Neural progenitor cell (in vitro differentiated cells): ENCODE measurements at regions not wholly inside any gene's neighbourhood (a gene's known extent, or its start where the extent isn't known, plus 50 kb on each side); places are given as distances from the start of the nearest gene placed in this dataset.

Source experiments
- DNase-seq: peaks from one replicate; pipeline ENCODE4 v3.0.0-alpha.2; 2016; ENCODE audit warnings: low spot score
- H2AFZ ChIP-seq: fragments of 200-600 bp; sonication (generic); replicated peaks from 2 replicates; pipeline ENCODE4 v1.6.1; 2016; ENCODE audit warnings: antibody characterized with exemption
- H3F3A ChIP-seq: fragments of 200-600 bp; sonication (generic); 2 replicates; pipeline ENCODE4 v1.6.1; 2016; ENCODE audit warnings: antibody characterized with exemption, low read depth
- H3K27ac ChIP-seq: fragments of 200-600 bp; sonication (generic); 2 replicates; pipeline ENCODE4 v1.5.1; 2016; ENCODE audit warnings: mild to moderate bottlenecking
- H3K27me3 ChIP-seq: fragments of 200-600 bp; sonication (generic); 2 replicates; pipeline ENCODE4 v1.6.1; 2016; ENCODE audit warnings: mild to moderate bottlenecking, moderate library complexity
- H3K36me3 ChIP-seq: fragments of 200-600 bp; sonication (generic); 2 replicates; pipeline ENCODE4 v1.5.1; 2016
- H3K4me1 ChIP-seq: fragments of 200-600 bp; sonication (generic); 2 replicates; pipeline ENCODE4 v1.6.1; 2016; ENCODE audit warnings: mixed run types
- H3K4me2 ChIP-seq: fragments of 200-600 bp; sonication (generic); 2 replicates; pipeline ENCODE4 v1.6.1; 2016
- H3K4me3 ChIP-seq: fragments of 200-600 bp; sonication (generic); 2 replicates; pipeline ENCODE4 v1.5.1; 2016
- H3K79me2 ChIP-seq: fragments of 200-600 bp; sonication (generic); 2 replicates; pipeline ENCODE4 v1.6.1; 2016; ENCODE audit warnings: low read depth
- H3K9ac ChIP-seq: fragments of 200-600 bp; sonication (generic); 2 replicates; pipeline ENCODE4 v1.6.1; 2016
- H3K9me3 ChIP-seq: fragments of 200-600 bp; sonication (generic); 2 replicates; pipeline ENCODE4 v1.5.1; 2016; ENCODE audit warnings: low read depth
- H4K20me1 ChIP-seq: fragments of 200-600 bp; sonication (generic); 2 replicates; pipeline ENCODE4 v1.6.1; 2016; ENCODE audit warnings: low read depth
- H3K27ac Mint-ChIP-seq: 3 replicates; pipeline ENCODE4 v1.8.0; 2021; ENCODE audit warnings: mixed read lengths
- H3K27me3 Mint-ChIP-seq: 2 replicates; pipeline ENCODE4 v1.8.0; 2022; ENCODE audit warnings: low read depth, mild to moderate bottlenecking, inconsistent platforms, moderate library complexity, mixed read lengths; ENCODE audit not compliant: insufficient read depth
- H3K36me3 Mint-ChIP-seq: 3 replicates; pipeline ENCODE4 v1.8.0; 2021; ENCODE audit warnings: mixed read lengths
- H3K4me1 Mint-ChIP-seq: 3 replicates; pipeline ENCODE4 v1.8.0; 2021; ENCODE audit warnings: mixed read lengths
- H3K4me3 Mint-ChIP-seq: 3 replicates; pipeline ENCODE4 v1.8.0; 2021; ENCODE audit warnings: mild to moderate bottlenecking, moderate library complexity, mixed read lengths
- H3K9me3 Mint-ChIP-seq: 3 replicates; pipeline ENCODE4 v1.8.0; 2020; ENCODE audit warnings: mixed read lengths
- EZH2 ChIP-seq: fragments of 200-600 bp; sonication (generic); IDR thresholded peaks from 2 replicates; pipeline ENCODE4 v1.6.1; 2017; ENCODE audit warnings: antibody characterized with exemption, mild to moderate bottlenecking, moderate library complexity
- EZH2phosphoT487 ChIP-seq: fragments of 200-600 bp; sonication (generic); IDR thresholded peaks from 2 replicates; pipeline ENCODE4 v1.6.1; 2017; ENCODE audit warnings: antibody characterized with exemption
- TF ChIP-seq, protein P1 (sequence below): fragments of 200-600 bp; sonication (generic); IDR thresholded peaks from 2 replicates; pipeline ENCODE4 v1.5.1; 2017; ENCODE audit warnings: antibody characterized with exemption, mild to moderate bottlenecking

DNA sequence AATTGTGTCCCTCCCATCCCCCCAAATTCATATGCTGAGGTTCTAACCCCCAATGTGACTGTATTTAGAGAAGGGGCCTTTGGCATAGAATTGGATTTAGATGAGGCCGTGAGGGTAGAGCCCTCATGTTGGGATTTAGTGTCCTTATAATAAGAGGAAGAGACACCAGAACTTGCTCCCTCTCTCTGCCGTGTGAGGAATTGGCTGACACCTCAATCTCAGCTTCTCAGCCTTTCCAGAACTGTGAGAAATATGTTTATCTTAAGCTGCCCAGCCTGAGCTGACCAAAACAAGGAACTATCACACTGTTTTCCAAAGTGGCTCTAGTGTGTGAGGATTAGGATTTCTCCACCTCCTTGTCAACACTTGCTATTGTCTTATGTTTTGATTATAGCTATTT, 400.0 kb upstream of the FZD8 start:
- Mint-ChIP-seq H3K9me3 (peaks cover 4% of the 10 kb centered on the region), H3K4me1 (peaks cover 25% of the 10 kb centered on the region)
- H3K9ac ChIP-seq, result no peak overlapping the region

DNA sequence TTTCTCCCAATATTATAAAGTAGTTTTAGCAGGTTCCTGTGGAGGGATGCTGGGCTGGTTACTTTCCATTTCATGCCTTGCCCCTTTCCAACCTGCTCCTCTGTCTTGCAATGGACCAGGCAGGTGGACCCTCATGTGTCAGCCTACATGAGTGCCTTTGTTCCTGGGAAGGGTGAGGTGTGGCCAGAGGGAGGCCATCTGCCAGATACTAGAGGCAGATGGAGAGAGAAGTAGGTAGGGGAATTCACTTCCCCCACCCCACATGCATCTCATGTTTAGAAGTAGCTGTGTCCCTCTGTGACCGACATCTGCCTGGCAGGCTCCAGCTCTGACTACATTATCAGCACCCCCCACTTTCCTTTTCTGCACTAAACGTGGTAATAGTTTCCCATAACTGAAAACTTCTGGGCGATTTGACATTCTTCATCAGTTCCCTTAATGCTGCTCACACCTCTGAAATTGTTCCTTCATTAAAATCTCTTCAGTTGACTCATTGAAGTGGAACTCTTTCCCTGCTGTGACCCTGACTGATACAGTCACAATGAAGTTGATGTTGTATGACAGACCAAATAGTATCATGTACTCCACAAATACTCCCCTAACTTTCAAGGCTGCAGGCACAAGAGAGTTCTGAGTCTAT, 396.3 kb upstream of the FZD8 start:
- H4K20me1 ChIP-seq, result no peaks in the 10 kb centered on the region
- no peak overlapping the region for H3K4me3 ChIP-seq
- no peak overlapping the region for H3K9ac ChIP-seq
- no peaks in the 10 kb centered on the region for H3K36me3 ChIP-seq
- Mint-ChIP-seq H3K27ac (peak overlapping the region; percentile 2), H3K27me3 (peaks cover 2% of the 10 kb centered on the region), H3K36me3 (peaks cover 1% of the 10 kb centered on the region), H3K9me3 (peaks cover 4% of the 10 kb centered on the region), H3K4me3 (no peak overlapping the region), H3K4me1 (peaks cover 25% of the 10 kb centered on the region)
- no peaks in the 10 kb centered on the region for H3K27me3 ChIP-seq
- H3K27ac ChIP-seq, result no peak overlapping the region
- no peak overlapping the region for H3K4me2 ChIP-seq
- H3K4me1 ChIP-seq, result no peaks in the 10 kb centered on the region
- H2AFZ ChIP-seq, result no peak overlapping the region
- no peaks in the 10 kb centered on the region for H3K79me2 ChIP-seq
- no peak for DNase-seq
- TF ChIP-seq EZH2, result no peak
- TF ChIP-seq, protein P1, sequence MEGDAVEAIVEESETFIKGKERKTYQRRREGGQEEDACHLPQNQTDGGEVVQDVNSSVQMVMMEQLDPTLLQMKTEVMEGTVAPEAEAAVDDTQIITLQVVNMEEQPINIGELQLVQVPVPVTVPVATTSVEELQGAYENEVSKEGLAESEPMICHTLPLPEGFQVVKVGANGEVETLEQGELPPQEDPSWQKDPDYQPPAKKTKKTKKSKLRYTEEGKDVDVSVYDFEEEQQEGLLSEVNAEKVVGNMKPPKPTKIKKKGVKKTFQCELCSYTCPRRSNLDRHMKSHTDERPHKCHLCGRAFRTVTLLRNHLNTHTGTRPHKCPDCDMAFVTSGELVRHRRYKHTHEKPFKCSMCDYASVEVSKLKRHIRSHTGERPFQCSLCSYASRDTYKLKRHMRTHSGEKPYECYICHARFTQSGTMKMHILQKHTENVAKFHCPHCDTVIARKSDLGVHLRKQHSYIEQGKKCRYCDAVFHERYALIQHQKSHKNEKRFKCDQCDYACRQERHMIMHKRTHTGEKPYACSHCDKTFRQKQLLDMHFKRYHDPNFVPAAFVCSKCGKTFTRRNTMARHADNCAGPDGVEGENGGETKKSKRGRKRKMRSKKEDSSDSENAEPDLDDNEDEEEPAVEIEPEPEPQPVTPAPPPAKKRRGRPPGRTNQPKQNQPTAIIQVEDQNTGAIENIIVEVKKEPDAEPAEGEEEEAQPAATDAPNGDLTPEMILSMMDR, result no peak
- no peak for TF ChIP-seq EZH2phosphoT487
- no peaks in the 10 kb centered on the region for H3F3A ChIP-seq
- no peaks in the 10 kb centered on the region for H3K9me3 ChIP-seq

More for the DNA sequence above, 400.0 kb upstream of the FZD8 start:
- Mint-ChIP-seq H3K36me3 (peaks cover 1% of the 10 kb centered on the region), H3K27me3 (peaks cover 2% of the 10 kb centered on the region), H3K27ac (no peak overlapping the region), H3K4me3 (no peak overlapping the region)
- Histone ChIP-seq H3K4me2 (no peak overlapping the region), H3F3A (no peaks in the 10 kb centered on the region), H3K36me3 (no peaks in the 10 kb centered on the region), H3K27me3 (no peaks in the 10 kb centered on the region), H3K27ac (no peak overlapping the region), H3K9me3 (no peaks in the 10 kb centered on the region), H3K4me3 (no peak overlapping the region), H3K79me2 (no peaks in the 10 kb centered on the region), H3K4me1 (no peaks in the 10 kb centered on the region), H2AFZ (no peak overlapping the region), H4K20me1 (no peaks in the 10 kb centered on the region)
- TF ChIP-seq EZH2phosphoT487, result no peak
- TF ChIP-seq, protein P1, result peak; percentile 23
- DNase-seq, result peak; percentile 5

DNA sequence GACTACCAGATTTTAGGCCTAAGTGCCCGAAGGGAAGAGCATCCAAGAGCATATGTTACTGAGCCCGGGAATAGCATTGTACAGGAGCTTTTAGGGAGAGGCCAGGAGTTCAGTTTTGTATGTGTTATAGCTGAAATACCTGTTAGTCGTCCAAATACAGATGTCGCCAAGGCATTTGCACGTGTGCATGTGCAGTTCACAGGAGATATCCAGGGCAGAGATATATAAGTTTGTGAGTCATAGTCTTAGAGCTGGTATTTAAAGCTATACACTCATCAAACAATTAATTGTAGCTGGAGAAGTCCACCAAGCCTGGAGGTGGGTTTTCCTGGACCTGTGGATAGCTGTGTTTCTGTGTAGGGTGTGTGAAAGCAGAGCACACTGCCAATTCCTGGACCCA, 394.0 kb upstream of the FZD8 start:
- no peak overlapping the region for H3K4me2 ChIP-seq
- Mint-ChIP-seq H3K4me3 (no peak overlapping the region), H3K9me3 (no peaks in the 10 kb centered on the region), H3K27ac (no peak overlapping the region), H3K36me3 (no peaks in the 10 kb centered on the region), H3K4me1 (peaks cover 25% of the 10 kb centered on the region), H3K27me3 (peaks cover 2% of the 10 kb centered on the region)
- H3K9me3 ChIP-seq, result no peaks in the 10 kb centered on the region
- no peak overlapping the region for H3K9ac ChIP-seq
- no peaks in the 10 kb centered on the region for H3K27me3 ChIP-seq
- H3F3A ChIP-seq, result no peaks in the 10 kb centered on the region
- no peaks in the 10 kb centered on the region for H4K20me1 ChIP-seq
- no peak overlapping the region for H3K4me3 ChIP-seq
- no peaks in the 10 kb centered on the region for H3K36me3 ChIP-seq
- DNase-seq, result no peak
- H2AFZ ChIP-seq, result no peak overlapping the region
- H3K4me1 ChIP-seq, result no peaks in the 10 kb centered on the region
- H3K27ac ChIP-seq, result no peak overlapping the region
- H3K79me2 ChIP-seq, result no peaks in the 10 kb centered on the region
- TF ChIP-seq, protein P1, result no peak
- no peak for TF ChIP-seq EZH2phosphoT487
